ENCODE measurements at regions not wholly inside any gene's neighbourhood (a gene's known extent, or its start where the extent isn't known, plus 50 kb on each side); places are given as distances from the start of the nearest gene placed in this dataset.

GRCh38 chr14:38336298-38336697 is 80.4 kb upstream of the CLEC14A start:
- H3K56ac ChIP-seq (replicated peaks; ENCODE audit: insufficient read length, low read depth, low read length), result no peak overlapping the region
- H4K91ac ChIP-seq (replicated peaks; ENCODE audit: insufficient read length, low read length), result no peak overlapping the region
- H3K9ac ChIP-seq (replicated peaks in 1 of 4; ENCODE audit: extremely low read depth in 1 of 4, low read depth in 3 of 4, low read length in 3 of 4), result no peak overlapping the region
- H3K36me3 ChIP-seq (ENCODE audit: control insufficient read depth in 2 of 4, insufficient read depth in 4 of 4, low read length in 3 of 4), result no peaks in the 10 kb centered on the region
- H3K23ac ChIP-seq (ENCODE audit: insufficient read length), result no peak overlapping the region
- H3K4me3 ChIP-seq (ENCODE audit: extremely low read depth in 1 of 4, insufficient read depth in 2 of 4, low read depth in 3 of 4, low read length in 4 of 4), result no peak overlapping the region
- no peaks in the 10 kb centered on the region for H3K79me1 ChIP-seq (ENCODE audit: low read depth, low read length)
- no peak overlapping the region for H2BK12ac ChIP-seq (ENCODE audit: low read depth, low read length)
- no peak overlapping the region for H4K5ac ChIP-seq (ENCODE audit: insufficient read length, low read depth, low read length)
- H2BK120ac ChIP-seq (replicated peaks; ENCODE audit: low read depth, low read length), result no peak overlapping the region
- H3K79me2 ChIP-seq (ENCODE audit: control insufficient read depth in 1 of 2, insufficient read depth in 2 of 2, low read length in 2 of 2), result no peaks in the 10 kb centered on the region
- no peak overlapping the region for H2AK5ac ChIP-seq (ENCODE audit: low read depth, low read length)
- H3K9me3 ChIP-seq (ENCODE audit: insufficient read depth in 2 of 2, low read depth in 1 of 2, low read length in 1 of 2), result peaks cover 0 to 6% of the 10 kb centered on the region in 2 experiments; a peak in 2 of 4 replicates
- H2AFZ ChIP-seq (ENCODE audit: low read length), result no peak overlapping the region
- H3K18ac ChIP-seq (ENCODE audit: extremely low read depth, low read length), result no peak overlapping the region
- no peak overlapping the region for H3K4ac ChIP-seq (replicated peaks; ENCODE audit: insufficient read length, low read depth, low read length)
- H3K23me2 ChIP-seq (ENCODE audit: low read depth, low read length), result no peaks in the 10 kb centered on the region
- no peak overlapping the region for H3K4me2 ChIP-seq (ENCODE audit: insufficient read depth in 1 of 2, low read depth in 2 of 2, low read length in 2 of 2)
- POLR2A ChIA-PET (ENCODE audit: partially characterized antibody), result no interaction called here
- H4K8ac ChIP-seq (ENCODE audit: extremely low read depth, insufficient read depth, low read length), result no peak overlapping the region
- H3K27me3 ChIP-seq (replicated peaks in 1 of 4; ENCODE audit: control insufficient read depth in 3 of 4, extremely low read depth in 1 of 4, insufficient read depth in 3 of 4, low read length in 3 of 4), result no peaks in the 10 kb centered on the region
- H2BK5ac ChIP-seq (ENCODE audit: low read depth, low read length), result no peak overlapping the region
- no peaks in the 10 kb centered on the region for H4K20me1 ChIP-seq (replicated peaks in 1 of 2; ENCODE audit: control insufficient read depth in 1 of 2, insufficient read depth in 2 of 2, low read length in 2 of 2)
- H3K14ac ChIP-seq (ENCODE audit: insufficient read length), result no peak overlapping the region
- H2BK20ac ChIP-seq (ENCODE audit: low read length), result no peak overlapping the region
- no peak overlapping the region for H3K27ac ChIP-seq (ENCODE audit: low read depth, low read length)
- CTCF ChIA-PET (ENCODE audit: partially characterized antibody), result no interaction called here
- DNase-seq (ENCODE audit: low read depth in 1 of 2, low spot score in 2 of 2) (no peak), FAIRE-seq (no peak)
- H3K4me1 ChIP-seq (replicated peaks in 1 of 4; ENCODE audit: control insufficient read depth in 3 of 4, insufficient read depth in 4 of 4, low read length in 3 of 4), result no peaks in the 10 kb centered on the region
- H2BK15ac ChIP-seq (ENCODE audit: low read length), result no peak overlapping the region
- TF ChIP-seq KDM4A (IDR thresholded peaks at IDR 0.05; ENCODE audit: low read depth, low read length, severe bottlenecking), result no peak
- TF ChIP-seq SAP30 (IDR thresholded peaks at IDR 0.05; ENCODE audit: insufficient read depth, insufficient replicate concordance, low read length), result no peak
- TF ChIP-seq SIX5 (IDR thresholded peaks at IDR 0.05; ENCODE audit: low read depth, low read length), result no peak
- no peak for TF ChIP-seq BRCA1 (IDR thresholded peaks at IDR 0.05; ENCODE audit: low read depth, low read length)
- TF ChIP-seq RXRA (IDR thresholded peaks at IDR 0.05; ENCODE audit: insufficient read depth, low read depth, low read length), result no peak
- no peak for TF ChIP-seq SIN3A (conservative IDR thresholded peaks at IDR 0.05 in 1 of 2, IDR thresholded peaks at IDR 0.05 in 1 of 2; ENCODE audit: low read depth in 1 of 2, low read length in 2 of 2)
- no peak for TF ChIP-seq PHF8 (conservative IDR thresholded peaks at IDR 0.05; ENCODE audit: low read depth, low read length)
- no peak for TF ChIP-seq CBX5 (IDR thresholded peaks at IDR 0.05; ENCODE audit: low read depth, low read length)
- TF ChIP-seq, protein P1, sequence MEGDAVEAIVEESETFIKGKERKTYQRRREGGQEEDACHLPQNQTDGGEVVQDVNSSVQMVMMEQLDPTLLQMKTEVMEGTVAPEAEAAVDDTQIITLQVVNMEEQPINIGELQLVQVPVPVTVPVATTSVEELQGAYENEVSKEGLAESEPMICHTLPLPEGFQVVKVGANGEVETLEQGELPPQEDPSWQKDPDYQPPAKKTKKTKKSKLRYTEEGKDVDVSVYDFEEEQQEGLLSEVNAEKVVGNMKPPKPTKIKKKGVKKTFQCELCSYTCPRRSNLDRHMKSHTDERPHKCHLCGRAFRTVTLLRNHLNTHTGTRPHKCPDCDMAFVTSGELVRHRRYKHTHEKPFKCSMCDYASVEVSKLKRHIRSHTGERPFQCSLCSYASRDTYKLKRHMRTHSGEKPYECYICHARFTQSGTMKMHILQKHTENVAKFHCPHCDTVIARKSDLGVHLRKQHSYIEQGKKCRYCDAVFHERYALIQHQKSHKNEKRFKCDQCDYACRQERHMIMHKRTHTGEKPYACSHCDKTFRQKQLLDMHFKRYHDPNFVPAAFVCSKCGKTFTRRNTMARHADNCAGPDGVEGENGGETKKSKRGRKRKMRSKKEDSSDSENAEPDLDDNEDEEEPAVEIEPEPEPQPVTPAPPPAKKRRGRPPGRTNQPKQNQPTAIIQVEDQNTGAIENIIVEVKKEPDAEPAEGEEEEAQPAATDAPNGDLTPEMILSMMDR (IDR thresholded peaks at IDR 0.05; ENCODE audit: control extremely low read depth in 1 of 3, insufficient read depth in 1 of 3, low read depth in 1 of 3, low read length in 3 of 3), result no peak
- TF ChIP-seq E2F6 (IDR thresholded peaks at IDR 0.05), result no peak
- no peak for TF ChIP-seq RAD21 (IDR thresholded peaks at IDR 0.05 in 1 of 2, conservative IDR thresholded peaks at IDR 0.05 in 1 of 2; ENCODE audit: low read depth in 2 of 2, low read length in 2 of 2)
- no peak for TF ChIP-seq SP2 (IDR thresholded peaks at IDR 0.05; ENCODE audit: low read length)

Data from H1 (cell line).